ENCODE measurements at regions not wholly inside any gene's neighbourhood (a gene's known extent, or its start where the extent isn't known, plus 50 kb on each side); places are given as distances from the start of the nearest gene placed in this dataset.

DNA sequence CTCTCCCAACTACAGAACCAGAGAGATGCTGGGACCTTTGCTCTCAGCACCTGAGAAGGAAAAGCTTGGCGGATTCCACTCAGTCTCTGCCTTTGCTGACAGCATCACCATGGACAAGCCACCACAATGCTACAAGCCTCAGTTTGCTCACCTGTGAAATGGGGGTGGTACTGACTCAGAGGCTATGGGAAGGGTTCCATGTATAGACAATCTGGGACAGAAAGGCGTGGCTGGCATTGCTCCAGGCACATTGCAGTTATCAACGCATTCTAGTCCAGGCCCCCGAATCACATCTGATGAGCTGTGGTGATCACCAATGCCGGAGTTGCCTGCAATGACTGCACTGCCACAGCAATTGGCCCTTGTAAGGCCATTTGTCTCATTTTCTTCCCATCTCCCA, 72.6 kb downstream of the ISX start:
- Histone ChIP-seq H3K27me3 (ENCODE audit: control insufficient read depth in 5 of 5, insufficient read depth in 4 of 5, low read length in 5 of 5) (peaks cover 12 to 24% (median 17%) of the 10 kb centered on the region in 5 donors), H3K4me1 (ENCODE audit: control insufficient read depth in 5 of 5, insufficient read depth in 5 of 5, low read length in 5 of 5) (no peaks in the 10 kb centered on the region), H3K36me3 (ENCODE audit: control insufficient read depth in 5 of 5, insufficient read depth in 5 of 5, low read length in 5 of 5) (no peaks in the 10 kb centered on the region), H3K9ac (ENCODE audit: low read length in 5 of 5) (no peak overlapping the region), H3K9me3 (ENCODE audit: control insufficient read depth in 5 of 5, low read length in 5 of 5) (peaks cover 0 to 4% (median 0%) of the 10 kb centered on the region in 5 donors), H3K4me3 (ENCODE audit: low read depth in 1 of 5, low read length in 5 of 5) (no peak overlapping the region), H3K27ac (ENCODE audit: low read depth, low read length) (no peak overlapping the region)

GRCh38 chr22:35140879-35141745, 75.2 kb downstream of the ISX start:
- Histone ChIP-seq H3K27me3 (ENCODE audit: control insufficient read depth in 5 of 5, insufficient read depth in 4 of 5, low read length in 5 of 5) (peaks cover 4 to 14% (median 6%) of the 10 kb centered on the region in 5 donors), H3K4me1 (ENCODE audit: control insufficient read depth in 5 of 5, insufficient read depth in 5 of 5, low read length in 5 of 5) (no peaks in the 10 kb centered on the region), H3K9me3 (ENCODE audit: control insufficient read depth in 5 of 5, low read length in 5 of 5) (peaks cover 0 to 4% (median 0%) of the 10 kb centered on the region in 5 donors), H3K9ac (ENCODE audit: low read length in 5 of 5) (no peak overlapping the region), H3K27ac (ENCODE audit: low read depth, low read length) (no peak overlapping the region), H3K4me3 (ENCODE audit: low read depth in 1 of 5, low read length in 5 of 5) (no peak overlapping the region), H3K36me3 (ENCODE audit: control insufficient read depth in 5 of 5, insufficient read depth in 5 of 5, low read length in 5 of 5) (no peaks in the 10 kb centered on the region)

- H3K4me1 ChIP-seq (ENCODE audit: control insufficient read depth in 5 of 5, insufficient read depth in 5 of 5, low read length in 5 of 5) = no peaks in the 10 kb centered on the region
- no peak overlapping the region for H3K27ac ChIP-seq (ENCODE audit: low read depth, low read length)
- peaks cover 4 to 28% (median 12%) of the 10 kb centered on the region in 5 donors for H3K27me3 ChIP-seq (ENCODE audit: control insufficient read depth in 5 of 5, insufficient read depth in 4 of 5, low read length in 5 of 5)
- H3K4me3 ChIP-seq (ENCODE audit: low read depth in 1 of 5, low read length in 5 of 5) = no peak overlapping the region
- H3K9me3 ChIP-seq (ENCODE audit: control insufficient read depth in 5 of 5, low read length in 5 of 5) = no peaks in the 10 kb centered on the region
- H3K9ac ChIP-seq (ENCODE audit: low read length in 5 of 5) = no peak overlapping the region
- no peaks in the 10 kb centered on the region for H3K36me3 ChIP-seq (ENCODE audit: control insufficient read depth in 5 of 5, insufficient read depth in 5 of 5, low read length in 5 of 5)
Observed at GRCh38 chr22:35148381-35148780, 82.4 kb downstream of the ISX start.

GRCh38 chr22:35148866-35149548, 83.0 kb downstream of the ISX start:
- Histone ChIP-seq H3K9me3 (ENCODE audit: control insufficient read depth in 5 of 5, low read length in 5 of 5) (no peaks in the 10 kb centered on the region), H3K27me3 (ENCODE audit: control insufficient read depth in 5 of 5, insufficient read depth in 4 of 5, low read length in 5 of 5) (peaks cover 4 to 25% (median 13%) of the 10 kb centered on the region in 5 donors), H3K36me3 (ENCODE audit: control insufficient read depth in 5 of 5, insufficient read depth in 5 of 5, low read length in 5 of 5) (no peaks in the 10 kb centered on the region), H3K4me1 (ENCODE audit: control insufficient read depth in 5 of 5, insufficient read depth in 5 of 5, low read length in 5 of 5) (no peaks in the 10 kb centered on the region), H3K4me3 (ENCODE audit: low read depth in 1 of 5, low read length in 5 of 5) (no peak overlapping the region), H3K27ac (ENCODE audit: low read depth, low read length) (no peak overlapping the region), H3K9ac (ENCODE audit: low read length in 5 of 5) (no peak overlapping the region)

- no peak overlapping the region for H3K4me3 ChIP-seq (ENCODE audit: low read depth in 1 of 5, low read length in 5 of 5)
- H3K4me1 ChIP-seq (ENCODE audit: control insufficient read depth in 5 of 5, insufficient read depth in 5 of 5, low read length in 5 of 5) = peaks cover 0 to 2% (median 0%) of the 10 kb centered on the region in 5 donors
- peaks cover 5 to 38% (median 13%) of the 10 kb centered on the region in 5 donors for H3K27me3 ChIP-seq (ENCODE audit: control insufficient read depth in 5 of 5, insufficient read depth in 4 of 5, low read length in 5 of 5)
- H3K27ac ChIP-seq (ENCODE audit: low read depth, low read length) = no peak overlapping the region
- no peaks in the 10 kb centered on the region for H3K36me3 ChIP-seq (ENCODE audit: control insufficient read depth in 5 of 5, insufficient read depth in 5 of 5, low read length in 5 of 5)
- H3K9ac ChIP-seq (ENCODE audit: low read length in 5 of 5) = no peak overlapping the region
- no peaks in the 10 kb centered on the region for H3K9me3 ChIP-seq (ENCODE audit: control insufficient read depth in 5 of 5, low read length in 5 of 5)
Observed at GRCh38 chr22:35150183-35151107, 84.5 kb downstream of the ISX start.

- H3K4me1 ChIP-seq (ENCODE audit: control insufficient read depth in 5 of 5, insufficient read depth in 5 of 5, low read length in 5 of 5) = peaks cover 0 to 2% (median 0%) of the 10 kb centered on the region in 5 donors
- H3K9ac ChIP-seq (ENCODE audit: low read length in 5 of 5) = no peak overlapping the region
- H3K27me3 ChIP-seq (ENCODE audit: control insufficient read depth in 5 of 5, insufficient read depth in 4 of 5, low read length in 5 of 5) = peaks cover 5 to 38% (median 14%) of the 10 kb centered on the region in 5 donors
- no peak overlapping the region for H3K4me3 ChIP-seq (ENCODE audit: low read depth in 1 of 5, low read length in 5 of 5)
- H3K9me3 ChIP-seq (ENCODE audit: control insufficient read depth in 5 of 5, low read length in 5 of 5) = no peaks in the 10 kb centered on the region
- no peaks in the 10 kb centered on the region for H3K36me3 ChIP-seq (ENCODE audit: control insufficient read depth in 5 of 5, insufficient read depth in 5 of 5, low read length in 5 of 5)
- H3K27ac ChIP-seq (ENCODE audit: low read depth, low read length) = no peak overlapping the region
Observed at GRCh38 chr22:35152316-35152715, 86.4 kb downstream of the ISX start.

DNA sequence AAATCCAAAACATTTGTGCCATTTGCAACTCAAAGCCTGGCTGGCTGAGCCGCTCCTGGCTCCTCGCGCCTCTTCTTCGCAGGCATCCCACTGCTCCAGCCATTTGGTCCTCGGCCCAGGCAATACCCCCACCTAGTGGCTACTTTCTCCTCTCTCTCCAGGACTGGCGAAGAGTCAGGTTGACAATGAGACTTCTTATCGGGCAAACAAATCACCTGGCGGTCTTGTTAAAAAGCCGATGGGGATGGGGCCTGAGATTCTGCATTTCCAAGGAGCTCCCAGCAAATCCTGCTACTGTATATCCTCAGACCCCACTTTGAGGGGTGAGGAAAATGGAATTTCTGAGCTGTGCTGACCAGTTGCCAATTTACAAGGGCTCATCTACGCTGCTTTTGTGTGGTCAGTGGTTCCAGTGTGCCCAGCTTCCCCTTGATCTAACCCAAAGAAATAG, 89.0 kb downstream of the ISX start:
- H3K27ac ChIP-seq (ENCODE audit: low read depth, low read length) = no peak overlapping the region
- no peaks in the 10 kb centered on the region for H3K36me3 ChIP-seq (ENCODE audit: control insufficient read depth in 5 of 5, insufficient read depth in 5 of 5, low read length in 5 of 5)
- H3K4me3 ChIP-seq (ENCODE audit: low read depth in 1 of 5, low read length in 5 of 5) = no peak overlapping the region
- peaks cover 5 to 42% (median 21%) of the 10 kb centered on the region in 5 donors for H3K27me3 ChIP-seq (ENCODE audit: control insufficient read depth in 5 of 5, insufficient read depth in 4 of 5, low read length in 5 of 5)
- H3K4me1 ChIP-seq (ENCODE audit: control insufficient read depth in 5 of 5, insufficient read depth in 5 of 5, low read length in 5 of 5) = peaks cover 0 to 2% (median 0%) of the 10 kb centered on the region in 5 donors
- H3K9me3 ChIP-seq (ENCODE audit: control insufficient read depth in 5 of 5, low read length in 5 of 5) = no peaks in the 10 kb centered on the region
- H3K9ac ChIP-seq (ENCODE audit: low read length in 5 of 5) = no peak overlapping the region

GRCh38 chr22:35155403-35156025, 89.6 kb downstream of the ISX start:
- Histone ChIP-seq H3K27me3 (ENCODE audit: control insufficient read depth in 5 of 5, insufficient read depth in 4 of 5, low read length in 5 of 5) (peaks cover 5 to 39% (median 23%) of the 10 kb centered on the region in 5 donors), H3K9me3 (ENCODE audit: control insufficient read depth in 5 of 5, low read length in 5 of 5) (no peaks in the 10 kb centered on the region), H3K27ac (ENCODE audit: low read depth, low read length) (no peak overlapping the region), H3K4me1 (ENCODE audit: control insufficient read depth in 5 of 5, insufficient read depth in 5 of 5, low read length in 5 of 5) (peaks cover 0 to 2% (median 0%) of the 10 kb centered on the region in 5 donors), H3K36me3 (ENCODE audit: control insufficient read depth in 5 of 5, insufficient read depth in 5 of 5, low read length in 5 of 5) (no peaks in the 10 kb centered on the region), H3K9ac (ENCODE audit: low read length in 5 of 5) (no peak overlapping the region), H3K4me3 (ENCODE audit: low read depth in 1 of 5, low read length in 5 of 5) (no peak overlapping the region)

DNA sequence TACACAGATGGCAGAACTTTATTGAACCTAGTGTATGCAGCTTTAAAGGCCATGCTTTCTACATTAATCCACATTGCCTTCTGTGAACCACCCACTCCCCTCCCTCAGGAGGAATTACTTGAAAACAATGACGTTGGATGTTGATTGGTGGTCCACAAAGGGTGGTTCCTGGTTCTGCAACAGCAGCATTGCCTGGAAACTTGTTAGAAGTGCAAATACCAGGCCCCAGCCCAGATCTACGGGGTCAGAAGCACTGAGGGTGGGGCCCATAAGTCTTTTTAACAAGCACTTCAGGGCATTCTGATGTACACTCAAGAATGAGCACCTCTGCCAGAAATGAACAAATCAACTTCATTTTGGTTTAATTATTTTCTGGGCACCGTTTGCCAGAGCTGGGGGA, 91.0 kb downstream of the ISX start:
- no peaks in the 10 kb centered on the region for H3K9me3 ChIP-seq (ENCODE audit: control insufficient read depth in 5 of 5, low read length in 5 of 5)
- H3K36me3 ChIP-seq (ENCODE audit: control insufficient read depth in 5 of 5, insufficient read depth in 5 of 5, low read length in 5 of 5) = no peaks in the 10 kb centered on the region
- peaks cover 0 to 2% (median 0%) of the 10 kb centered on the region in 5 donors for H3K4me1 ChIP-seq (ENCODE audit: control insufficient read depth in 5 of 5, insufficient read depth in 5 of 5, low read length in 5 of 5)
- H3K27ac ChIP-seq (ENCODE audit: low read depth, low read length) = no peak overlapping the region
- H3K27me3 ChIP-seq (ENCODE audit: control insufficient read depth in 5 of 5, insufficient read depth in 4 of 5, low read length in 5 of 5) = peaks cover 10 to 32% (median 19%) of the 10 kb centered on the region in 5 donors
- no peak overlapping the region for H3K9ac ChIP-seq (ENCODE audit: low read length in 5 of 5)
- no peak overlapping the region for H3K4me3 ChIP-seq (ENCODE audit: low read depth in 1 of 5, low read length in 5 of 5)

Data from subcutaneous abdominal adipose tissue (tissue), 5 donors.